Ramos (cell line): ENCODE measurements at regions not wholly inside any gene's neighbourhood (a gene's known extent, or its start where the extent isn't known, plus 50 kb on each side); places are given as distances from the start of the nearest gene placed in this dataset.
"Not testable (repeated sequence)": the region's sequence is repeated elsewhere in the genome, so short reads cannot be mapped to it uniquely, and the experiment has no call there.

Source experiments
- in situ Hi-C: fragments of 300-500 bp; cut with MboI; formaldehyde crosslinking; loops from one replicate; pipeline ENCODE4 v1.14.3; 2022; ENCODE audit warnings: low sequenced_read_pairs; ENCODE audit not compliant: unreplicated experiment

GRCh38 chr9:27671636-27672035 lies 98.4 kb upstream of the C9orf72 start:
- in situ Hi-C loops = no loop called here

GRCh38 chr9:27672718-27673117 lies 99.4 kb upstream of the C9orf72 start:
- in situ Hi-C loops = no loop called here

- in situ Hi-C loops = no loop called here
Observed at GRCh38 chr9:27673641-27674040, 100.4 kb upstream of the C9orf72 start.

- in situ Hi-C loops = no loop called here
Observed at GRCh38 chr9:27675354-27675753, 102.1 kb upstream of the C9orf72 start.

- in situ Hi-C loops = no loop called here
Observed at GRCh38 chr9:27676827-27677226, 103.5 kb upstream of the C9orf72 start.

- in situ Hi-C loops = no loop called here
Observed at GRCh38 chr9:27679338-27679737, 106.1 kb upstream of the C9orf72 start.

- in situ Hi-C loops = no loop called here
Observed at GRCh38 chr9:27683181-27683580, 109.9 kb upstream of the C9orf72 start.

GRCh38 chr9:27688954-27689353 lies 115.7 kb upstream of the C9orf72 start:
- in situ Hi-C loops = no loop called here

- in situ Hi-C loops = not testable (repeated sequence)
Observed at GRCh38 chr9:27690816-27691215, 117.5 kb upstream of the C9orf72 start.

GRCh38 chr9:27699621-27700020 lies 126.3 kb upstream of the C9orf72 start:
- in situ Hi-C loops = no loop called here

GRCh38 chr9:27701016-27701415 lies 127.7 kb upstream of the C9orf72 start:
- in situ Hi-C loops = no loop called here

GRCh38 chr9:27701587-27701986 lies 128.3 kb upstream of the C9orf72 start:
- in situ Hi-C loops = no loop called here

GRCh38 chr9:27703216-27703980 lies 130.1 kb upstream of the C9orf72 start:
- in situ Hi-C loops = no loop called here

GRCh38 chr9:27711241-27711640 lies 138.0 kb upstream of the C9orf72 start:
- in situ Hi-C loops = no loop called here

GRCh38 chr9:27712806-27713205 lies 139.5 kb upstream of the C9orf72 start:
- in situ Hi-C loops = no loop called here

- in situ Hi-C loops = no loop called here
Observed at GRCh38 chr9:27714388-27714787, 141.1 kb upstream of the C9orf72 start.

- in situ Hi-C loops = no loop called here
Observed at GRCh38 chr9:27715651-27716050, 142.4 kb upstream of the C9orf72 start.

- in situ Hi-C loops = no loop called here
Observed at GRCh38 chr9:27717991-27718390, 144.7 kb upstream of the C9orf72 start.

GRCh38 chr9:27719711-27720110 lies 146.4 kb upstream of the C9orf72 start:
- in situ Hi-C loops = no loop called here

- in situ Hi-C loops = no loop called here
Observed at GRCh38 chr9:27722866-27723265, 149.6 kb upstream of the C9orf72 start.

GRCh38 chr9:27726244-27727081 lies 153.2 kb upstream of the C9orf72 start:
- in situ Hi-C loops = no loop called here

- in situ Hi-C loops = no loop called here
Observed at GRCh38 chr9:27732494-27732893, 159.2 kb upstream of the C9orf72 start.
